Fibroblast of pulmonary artery (primary cell): ENCODE measurements at regions not wholly inside any gene's neighbourhood (a gene's known extent, or its start where the extent isn't known, plus 50 kb on each side); places are given as distances from the start of the nearest gene placed in this dataset.
"Not testable (repeated sequence)": the region's sequence is repeated elsewhere in the genome, so short reads cannot be mapped to it uniquely, and the experiment has no call there.

ENCODE experiments used
- DNase-seq: peaks from one replicate; pipeline ENCODE4 v3.0.0-alpha.2; 2010; ENCODE audit warnings: low read depth
- H3K4me3 ChIP-seq: replicated peaks from 2 replicates; pipeline ENCODE4 v1.5.1; 2011; ENCODE audit warnings: low read depth, mild to moderate bottlenecking, control low read depth, low read length, moderate library complexity
- CTCF ChIP-seq: IDR thresholded peaks from 2 replicates; pipeline ENCODE4 v1.5.1; 2011; ENCODE audit warnings: mild to moderate bottlenecking, control low read depth, low read length, inconsistent platforms; ENCODE audit errors: missing control alignments

GRCh38 chr4:116323606-116324005 lies 761.8 kb downstream of the TRAM1L1 start:
- DNase-seq, result no peak
- no peak overlapping the region for H3K4me3 ChIP-seq
- no peak for TF ChIP-seq CTCF

- no peak overlapping the region for H3K4me3 ChIP-seq
- DNase-seq, result no peak
- TF ChIP-seq CTCF, result no peak
Measured at GRCh38 chr4:116321471-116321870, 763.9 kb downstream of the TRAM1L1 start.

GRCh38 chr4:116320859-116321258 lies 764.5 kb downstream of the TRAM1L1 start:
- TF ChIP-seq CTCF, result no peak
- no peak overlapping the region for H3K4me3 ChIP-seq
- DNase-seq, result no peak

GRCh38 chr4:116303736-116304188 lies 781.6 kb downstream of the TRAM1L1 start:
- H3K4me3 ChIP-seq, result no peak overlapping the region
- TF ChIP-seq CTCF, result no peak
- DNase-seq, result no peak

GRCh38 chr4:116302990-116303735 lies 782.2 kb downstream of the TRAM1L1 start:
- no peak for DNase-seq
- no peak overlapping the region for H3K4me3 ChIP-seq
- no peak for TF ChIP-seq CTCF

GRCh38 chr4:116275006-116275405 lies 810.4 kb downstream of the TRAM1L1 start:
- no peak for DNase-seq
- H3K4me3 ChIP-seq, result no peak overlapping the region
- no peak for TF ChIP-seq CTCF

GRCh38 chr4:116272336-116272735 lies 813.0 kb downstream of the TRAM1L1 start:
- no peak for TF ChIP-seq CTCF
- DNase-seq, result no peak
- H3K4me3 ChIP-seq, result no peak overlapping the region

GRCh38 chr4:116260931-116261330 lies 824.4 kb downstream of the TRAM1L1 start:
- H3K4me3 ChIP-seq, DNase-seq: not testable (repeated sequence)
